Neural progenitor cell (in vitro differentiated cells): ENCODE measurements at regions not wholly inside any gene's neighbourhood (a gene's known extent, or its start where the extent isn't known, plus 50 kb on each side); places are given as distances from the start of the nearest gene placed in this dataset.
A peak's percentile ranks its signal among the peaks of the same experiment; 100 is the strongest.

Source experiments
- DNase-seq: peaks from one replicate; pipeline ENCODE4 v3.0.0-alpha.2; 2016; ENCODE audit warnings: low spot score
- H2AFZ ChIP-seq: fragments of 200-600 bp; sonication (generic); replicated peaks from 2 replicates; pipeline ENCODE4 v1.6.1; 2016; ENCODE audit warnings: antibody characterized with exemption
- H3F3A ChIP-seq: fragments of 200-600 bp; sonication (generic); 2 replicates; pipeline ENCODE4 v1.6.1; 2016; ENCODE audit warnings: antibody characterized with exemption, low read depth
- H3K27ac ChIP-seq: fragments of 200-600 bp; sonication (generic); 2 replicates; pipeline ENCODE4 v1.5.1; 2016; ENCODE audit warnings: mild to moderate bottlenecking
- H3K27me3 ChIP-seq: fragments of 200-600 bp; sonication (generic); 2 replicates; pipeline ENCODE4 v1.6.1; 2016; ENCODE audit warnings: mild to moderate bottlenecking, moderate library complexity
- H3K36me3 ChIP-seq: fragments of 200-600 bp; sonication (generic); 2 replicates; pipeline ENCODE4 v1.5.1; 2016
- H3K4me1 ChIP-seq: fragments of 200-600 bp; sonication (generic); 2 replicates; pipeline ENCODE4 v1.6.1; 2016; ENCODE audit warnings: mixed run types
- H3K4me2 ChIP-seq: fragments of 200-600 bp; sonication (generic); 2 replicates; pipeline ENCODE4 v1.6.1; 2016
- H3K4me3 ChIP-seq: fragments of 200-600 bp; sonication (generic); 2 replicates; pipeline ENCODE4 v1.5.1; 2016
- H3K79me2 ChIP-seq: fragments of 200-600 bp; sonication (generic); 2 replicates; pipeline ENCODE4 v1.6.1; 2016; ENCODE audit warnings: low read depth
- H3K9ac ChIP-seq: fragments of 200-600 bp; sonication (generic); 2 replicates; pipeline ENCODE4 v1.6.1; 2016
- H3K9me3 ChIP-seq: fragments of 200-600 bp; sonication (generic); 2 replicates; pipeline ENCODE4 v1.5.1; 2016; ENCODE audit warnings: low read depth
- H4K20me1 ChIP-seq: fragments of 200-600 bp; sonication (generic); 2 replicates; pipeline ENCODE4 v1.6.1; 2016; ENCODE audit warnings: low read depth
- H3K27ac Mint-ChIP-seq: 3 replicates; pipeline ENCODE4 v1.8.0; 2021; ENCODE audit warnings: mixed read lengths
- H3K27me3 Mint-ChIP-seq: 2 replicates; pipeline ENCODE4 v1.8.0; 2022; ENCODE audit warnings: low read depth, mild to moderate bottlenecking, inconsistent platforms, moderate library complexity, mixed read lengths; ENCODE audit not compliant: insufficient read depth
- H3K36me3 Mint-ChIP-seq: 3 replicates; pipeline ENCODE4 v1.8.0; 2021; ENCODE audit warnings: mixed read lengths
- H3K4me1 Mint-ChIP-seq: 3 replicates; pipeline ENCODE4 v1.8.0; 2021; ENCODE audit warnings: mixed read lengths
- H3K4me3 Mint-ChIP-seq: 3 replicates; pipeline ENCODE4 v1.8.0; 2021; ENCODE audit warnings: mild to moderate bottlenecking, moderate library complexity, mixed read lengths
- H3K9me3 Mint-ChIP-seq: 3 replicates; pipeline ENCODE4 v1.8.0; 2020; ENCODE audit warnings: mixed read lengths
- EZH2 ChIP-seq: fragments of 200-600 bp; sonication (generic); IDR thresholded peaks from 2 replicates; pipeline ENCODE4 v1.6.1; 2017; ENCODE audit warnings: antibody characterized with exemption, mild to moderate bottlenecking, moderate library complexity
- EZH2phosphoT487 ChIP-seq: fragments of 200-600 bp; sonication (generic); IDR thresholded peaks from 2 replicates; pipeline ENCODE4 v1.6.1; 2017; ENCODE audit warnings: antibody characterized with exemption
- TF ChIP-seq, protein P1 (sequence below): fragments of 200-600 bp; sonication (generic); IDR thresholded peaks from 2 replicates; pipeline ENCODE4 v1.5.1; 2017; ENCODE audit warnings: antibody characterized with exemption, mild to moderate bottlenecking

- Histone ChIP-seq H4K20me1 (no peaks in the 10 kb centered on the region), H3F3A (no peaks in the 10 kb centered on the region), H3K79me2 (no peaks in the 10 kb centered on the region), H3K9ac (no peak overlapping the region), H3K27ac (no peak overlapping the region), H3K36me3 (no peaks in the 10 kb centered on the region), H3K27me3 (no peaks in the 10 kb centered on the region), H3K4me3 (no peak overlapping the region), H3K4me1 (no peaks in the 10 kb centered on the region), H2AFZ (no peak overlapping the region), H3K4me2 (no peak overlapping the region), H3K9me3 (no peaks in the 10 kb centered on the region)
- Mint-ChIP-seq H3K27me3 (peaks cover 8% of the 10 kb centered on the region), H3K27ac (peak overlapping the region; percentile 3), H3K4me1 (peaks cover 25% of the 10 kb centered on the region), H3K36me3 (peaks cover 10% of the 10 kb centered on the region), H3K9me3 (peaks cover 17% of the 10 kb centered on the region), H3K4me3 (no peak overlapping the region)
- TF ChIP-seq EZH2phosphoT487: no peak
- TF ChIP-seq, protein P1, sequence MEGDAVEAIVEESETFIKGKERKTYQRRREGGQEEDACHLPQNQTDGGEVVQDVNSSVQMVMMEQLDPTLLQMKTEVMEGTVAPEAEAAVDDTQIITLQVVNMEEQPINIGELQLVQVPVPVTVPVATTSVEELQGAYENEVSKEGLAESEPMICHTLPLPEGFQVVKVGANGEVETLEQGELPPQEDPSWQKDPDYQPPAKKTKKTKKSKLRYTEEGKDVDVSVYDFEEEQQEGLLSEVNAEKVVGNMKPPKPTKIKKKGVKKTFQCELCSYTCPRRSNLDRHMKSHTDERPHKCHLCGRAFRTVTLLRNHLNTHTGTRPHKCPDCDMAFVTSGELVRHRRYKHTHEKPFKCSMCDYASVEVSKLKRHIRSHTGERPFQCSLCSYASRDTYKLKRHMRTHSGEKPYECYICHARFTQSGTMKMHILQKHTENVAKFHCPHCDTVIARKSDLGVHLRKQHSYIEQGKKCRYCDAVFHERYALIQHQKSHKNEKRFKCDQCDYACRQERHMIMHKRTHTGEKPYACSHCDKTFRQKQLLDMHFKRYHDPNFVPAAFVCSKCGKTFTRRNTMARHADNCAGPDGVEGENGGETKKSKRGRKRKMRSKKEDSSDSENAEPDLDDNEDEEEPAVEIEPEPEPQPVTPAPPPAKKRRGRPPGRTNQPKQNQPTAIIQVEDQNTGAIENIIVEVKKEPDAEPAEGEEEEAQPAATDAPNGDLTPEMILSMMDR: no peak
- TF ChIP-seq EZH2: no peak
- no peak for DNase-seq
Measured at GRCh38 chr13:79742923-79743322, 262.0 kb downstream of the NDFIP2 start.

DNA sequence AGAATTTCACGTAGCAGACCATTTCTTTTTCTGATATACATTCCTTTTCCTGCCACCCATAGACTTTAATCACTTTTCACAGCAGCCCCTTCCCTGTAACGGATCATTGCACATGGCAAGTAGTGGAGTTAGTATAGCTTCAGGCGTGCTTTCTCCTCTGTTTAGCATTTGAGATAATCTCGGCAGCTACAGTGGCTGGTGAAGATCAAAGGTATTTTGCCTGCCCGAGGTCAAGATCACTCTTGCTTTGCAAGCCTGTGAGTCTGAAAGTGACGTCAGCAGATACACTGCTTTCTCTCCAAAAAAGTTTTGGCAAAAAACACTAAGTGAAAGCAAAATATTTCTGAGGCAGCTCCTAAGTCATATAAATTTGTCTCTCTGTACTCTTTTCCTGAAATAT lies 260.0 kb downstream of the NDFIP2 start:
- Mint-ChIP-seq H3K36me3 (no peaks in the 10 kb centered on the region), H3K4me1 (peaks cover 23% of the 10 kb centered on the region), H3K27me3 (peaks cover 9% of the 10 kb centered on the region), H3K9me3 (peaks cover 13% of the 10 kb centered on the region), H3K27ac (no peak overlapping the region), H3K4me3 (peak overlapping the region; percentile 1)
- Histone ChIP-seq H3K4me1 (no peaks in the 10 kb centered on the region), H3K4me2 (no peak overlapping the region), H3K4me3 (no peak overlapping the region), H3K36me3 (no peaks in the 10 kb centered on the region), H3K27me3 (no peaks in the 10 kb centered on the region), H3F3A (no peaks in the 10 kb centered on the region), H3K79me2 (no peaks in the 10 kb centered on the region), H3K9ac (no peak overlapping the region), H4K20me1 (no peaks in the 10 kb centered on the region), H3K27ac (no peak overlapping the region), H2AFZ (no peak overlapping the region), H3K9me3 (no peaks in the 10 kb centered on the region)
- DNase-seq: no peak
- TF ChIP-seq EZH2phosphoT487: no peak
- TF ChIP-seq, protein P1: no peak
- no peak for TF ChIP-seq EZH2

DNA sequence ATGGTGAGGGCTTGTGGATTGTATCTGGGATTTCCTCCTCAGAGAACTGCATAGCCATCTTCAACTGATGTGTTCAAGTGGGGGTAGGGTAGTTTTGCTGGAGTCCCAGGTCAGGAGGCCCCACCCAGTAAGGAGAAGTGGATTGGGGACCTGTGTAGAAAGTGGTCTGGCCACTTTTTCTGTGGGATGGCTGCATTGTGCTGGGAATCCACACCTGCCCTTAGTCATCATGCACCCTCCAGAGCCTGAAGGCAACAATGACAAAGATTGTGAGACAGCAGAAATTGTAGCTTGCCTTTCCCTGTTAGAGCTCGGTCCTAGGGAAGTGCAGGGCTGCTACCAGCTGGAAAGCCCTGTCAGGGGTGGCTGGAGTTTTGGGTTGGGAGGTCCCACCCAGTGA lies 255.4 kb downstream of the NDFIP2 start:
- Histone ChIP-seq H3F3A (no peaks in the 10 kb centered on the region), H3K4me2 (no peak overlapping the region), H3K27me3 (no peaks in the 10 kb centered on the region), H2AFZ (no peak overlapping the region), H3K4me1 (no peaks in the 10 kb centered on the region), H3K27ac (no peak overlapping the region), H3K9ac (no peak overlapping the region), H3K9me3 (no peaks in the 10 kb centered on the region), H3K36me3 (no peaks in the 10 kb centered on the region), H4K20me1 (no peaks in the 10 kb centered on the region), H3K79me2 (no peaks in the 10 kb centered on the region), H3K4me3 (no peak overlapping the region)
- TF ChIP-seq EZH2: no peak
- Mint-ChIP-seq H3K27ac (no peak overlapping the region), H3K9me3 (peaks cover 50% of the 10 kb centered on the region), H3K36me3 (peaks cover 1% of the 10 kb centered on the region), H3K4me3 (no peak overlapping the region), H3K4me1 (peaks cover 14% of the 10 kb centered on the region), H3K27me3 (peaks cover 8% of the 10 kb centered on the region)
- no peak for DNase-seq

DNA sequence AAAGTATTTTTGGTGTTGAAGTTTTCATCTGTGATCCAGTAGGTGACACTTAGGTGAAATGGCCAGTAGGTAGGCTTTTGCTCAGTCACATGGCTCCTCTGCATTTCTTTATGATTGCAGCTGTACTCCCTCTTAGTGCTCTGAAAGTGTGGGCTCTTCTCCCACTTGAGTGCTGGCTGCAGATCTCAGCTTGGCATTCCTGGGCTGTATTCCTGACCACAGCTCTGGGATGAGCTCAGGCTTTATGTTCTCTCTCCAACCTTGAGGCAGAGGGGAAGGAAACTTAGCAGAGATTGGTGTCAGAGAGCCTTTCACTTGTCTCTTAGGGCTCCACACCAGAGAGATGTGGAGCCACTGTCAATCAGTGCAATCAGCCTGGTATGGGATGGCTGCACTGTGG lies 254.3 kb downstream of the NDFIP2 start:
- no peaks in the 10 kb centered on the region for H3K79me2 ChIP-seq
- no peaks in the 10 kb centered on the region for H3K27me3 ChIP-seq
- TF ChIP-seq EZH2 (no peak), EZH2phosphoT487 (no peak)
- TF ChIP-seq, protein P1: no peak
- no peak overlapping the region for H3K4me2 ChIP-seq
- Mint-ChIP-seq H3K27ac (peak overlapping the region; percentile 47), H3K4me3 (no peak overlapping the region), H3K9me3 (peaks cover 60% of the 10 kb centered on the region), H3K27me3 (peaks cover 8% of the 10 kb centered on the region), H3K4me1 (peaks cover 3% of the 10 kb centered on the region), H3K36me3 (peaks cover 3% of the 10 kb centered on the region)
- H3K36me3 ChIP-seq: no peaks in the 10 kb centered on the region
- no peak for DNase-seq
- H3K4me3 ChIP-seq: no peak overlapping the region
- H2AFZ ChIP-seq: peak overlapping the region; percentile 34
- H3K27ac ChIP-seq: no peak overlapping the region
- H3F3A ChIP-seq: no peaks in the 10 kb centered on the region
- no peaks in the 10 kb centered on the region for H3K4me1 ChIP-seq
- H4K20me1 ChIP-seq: no peaks in the 10 kb centered on the region
- no peak overlapping the region for H3K9ac ChIP-seq
- no peaks in the 10 kb centered on the region for H3K9me3 ChIP-seq
